ENCODE measurements at regions not wholly inside any gene's neighbourhood (a gene's known extent, or its start where the extent isn't known, plus 50 kb on each side); places are given as distances from the start of the nearest gene placed in this dataset.
A peak's percentile ranks its signal among the peaks of the same experiment; 100 is the strongest.

DNA sequence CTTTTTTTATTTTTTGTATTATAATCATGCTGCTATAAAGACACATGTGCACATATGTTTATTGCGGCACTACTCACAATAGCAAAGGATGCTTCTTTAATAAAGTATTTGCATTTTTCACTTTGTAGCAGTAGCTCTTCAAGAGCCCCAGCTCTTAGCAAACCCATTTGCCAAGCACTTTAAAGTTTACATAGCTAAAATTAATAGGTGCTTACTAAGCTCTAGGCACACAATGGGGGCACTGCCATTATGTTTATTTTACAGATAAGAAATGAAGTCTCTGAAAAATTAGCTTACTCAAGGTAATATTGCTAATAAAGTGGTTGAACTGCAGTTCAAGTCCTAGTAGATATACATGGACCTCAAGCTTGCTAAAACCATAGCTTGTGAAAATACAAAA, 230.3 kb upstream of the ARHGAP24 start:
- ChIA-PET CTCF (no interaction called here), POLR2A (ENCODE audit: unreplicated experiment) (no interaction called here)
- H3K4me3 ChIP-seq (ENCODE audit: low read length) = no peak overlapping the region
- H3K9ac ChIP-seq (ENCODE audit: low read length) = no peak overlapping the region
- intact Hi-C loops (cut with micrococcal nuclease) = loop anchor here (10.0 kb wide), 1 partner anchor 100 kb away; no protein-coding TSS in a partner anchor
- no peak overlapping the region for H3K4me2 ChIP-seq (ENCODE audit: low read length)
- H3K4me1 ChIP-seq (ENCODE audit: insufficient read depth, low read length) = no peaks in the 10 kb centered on the region
- H4K20me1 ChIP-seq (ENCODE audit: low read length) = no peaks in the 10 kb centered on the region
- H3K9me3 ChIP-seq (ENCODE audit: low read length) = no peaks in the 10 kb centered on the region
- H3K27me3 ChIP-seq (ENCODE audit: low read length) = no peaks in the 10 kb centered on the region
- H3F3A ChIP-seq (ENCODE audit: low read length, unreplicated experiment) = no peaks in the 10 kb centered on the region
- no peaks in the 10 kb centered on the region for H3K9me2 ChIP-seq (replicated peaks; ENCODE audit: low read length)
- TF ChIP-seq EZH2phosphoT487 (IDR thresholded peaks at IDR 0.05; ENCODE audit: borderline replicate concordance, low read length) (no peak), EZH2 (IDR thresholded peaks at IDR 0.05; ENCODE audit: low read length, unreplicated experiment) (no peak)
- TF ChIP-seq, protein P1, sequence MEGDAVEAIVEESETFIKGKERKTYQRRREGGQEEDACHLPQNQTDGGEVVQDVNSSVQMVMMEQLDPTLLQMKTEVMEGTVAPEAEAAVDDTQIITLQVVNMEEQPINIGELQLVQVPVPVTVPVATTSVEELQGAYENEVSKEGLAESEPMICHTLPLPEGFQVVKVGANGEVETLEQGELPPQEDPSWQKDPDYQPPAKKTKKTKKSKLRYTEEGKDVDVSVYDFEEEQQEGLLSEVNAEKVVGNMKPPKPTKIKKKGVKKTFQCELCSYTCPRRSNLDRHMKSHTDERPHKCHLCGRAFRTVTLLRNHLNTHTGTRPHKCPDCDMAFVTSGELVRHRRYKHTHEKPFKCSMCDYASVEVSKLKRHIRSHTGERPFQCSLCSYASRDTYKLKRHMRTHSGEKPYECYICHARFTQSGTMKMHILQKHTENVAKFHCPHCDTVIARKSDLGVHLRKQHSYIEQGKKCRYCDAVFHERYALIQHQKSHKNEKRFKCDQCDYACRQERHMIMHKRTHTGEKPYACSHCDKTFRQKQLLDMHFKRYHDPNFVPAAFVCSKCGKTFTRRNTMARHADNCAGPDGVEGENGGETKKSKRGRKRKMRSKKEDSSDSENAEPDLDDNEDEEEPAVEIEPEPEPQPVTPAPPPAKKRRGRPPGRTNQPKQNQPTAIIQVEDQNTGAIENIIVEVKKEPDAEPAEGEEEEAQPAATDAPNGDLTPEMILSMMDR (conservative IDR thresholded peaks at IDR 0.05; ENCODE audit: low read depth, low read length) = no peak
- BruUV-seq (replicated peaks) = no TSS peak
- no peaks in the 10 kb centered on the region for H3K79me2 ChIP-seq (ENCODE audit: low read length)
- DNase-seq (peak; percentile 9), ATAC-seq (peak; percentile 59)
- H3K27ac ChIP-seq (ENCODE audit: low read length) = no peak overlapping the region
- H2AFZ ChIP-seq (ENCODE audit: low read length) = no peak overlapping the region
- no peaks in the 10 kb centered on the region for H3K36me3 ChIP-seq (ENCODE audit: low read depth, low read length)

DNA sequence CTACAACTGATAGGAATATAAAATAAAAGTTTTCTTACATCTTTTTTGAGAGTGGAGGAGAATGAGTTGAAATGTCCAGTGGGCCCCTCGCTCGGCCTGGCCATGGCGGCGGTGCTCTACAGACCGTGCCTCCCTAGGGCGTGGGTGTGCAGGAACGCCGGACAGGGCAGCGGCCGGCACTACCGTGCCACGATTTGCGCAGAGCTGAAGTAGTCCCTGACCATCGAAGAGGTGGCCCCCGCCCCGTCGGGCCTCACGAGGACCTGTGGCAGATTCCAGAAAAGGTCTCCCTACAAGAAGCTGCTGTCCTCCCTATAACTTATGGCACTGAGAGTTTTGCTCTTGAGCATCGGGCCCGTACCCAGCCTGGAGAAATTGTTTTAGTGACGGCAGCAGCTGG, 228.9 kb upstream of the ARHGAP24 start:
- no peaks in the 10 kb centered on the region for H3K79me2 ChIP-seq (ENCODE audit: low read length)
- H3K4me1 ChIP-seq (ENCODE audit: insufficient read depth, low read length) = no peaks in the 10 kb centered on the region

DNA sequence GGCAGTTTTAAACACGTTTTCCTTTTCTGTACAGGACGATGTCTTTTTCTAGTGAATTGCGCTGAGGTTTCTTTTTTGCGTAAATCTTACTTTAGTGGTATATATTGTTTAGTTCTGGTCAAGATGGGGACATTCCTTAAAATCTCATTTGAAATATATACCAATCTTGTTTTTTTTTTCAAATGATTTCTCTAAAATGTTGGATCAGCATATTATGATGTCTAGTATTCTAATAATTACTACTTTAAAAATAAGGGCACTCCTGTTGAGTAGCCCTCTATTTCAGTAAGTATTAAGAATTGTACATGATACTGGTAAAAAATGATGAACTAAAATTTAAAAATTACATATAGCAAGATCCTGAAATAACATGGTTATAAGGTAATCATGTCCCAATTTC, 224.1 kb upstream of the ARHGAP24 start:
- Histone ChIP-seq H3K36me3 (ENCODE audit: low read depth, low read length) (no peaks in the 10 kb centered on the region), H3K4me1 (ENCODE audit: insufficient read depth, low read length) (no peaks in the 10 kb centered on the region), H3K9me2 (replicated peaks; ENCODE audit: low read length) (no peaks in the 10 kb centered on the region), H3K4me2 (ENCODE audit: low read length) (no peak overlapping the region), H3F3A (ENCODE audit: low read length, unreplicated experiment) (no peaks in the 10 kb centered on the region), H3K9me3 (ENCODE audit: low read length) (no peaks in the 10 kb centered on the region), H3K27me3 (ENCODE audit: low read length) (no peaks in the 10 kb centered on the region), H3K27ac (ENCODE audit: low read length) (no peak overlapping the region), H2AFZ (ENCODE audit: low read length) (no peak overlapping the region), H3K79me2 (ENCODE audit: low read length) (no peaks in the 10 kb centered on the region), H3K4me3 (ENCODE audit: low read length) (no peak overlapping the region), H4K20me1 (ENCODE audit: low read length) (no peaks in the 10 kb centered on the region), H3K9ac (ENCODE audit: low read length) (no peak overlapping the region)
- CTCF ChIA-PET = no interaction called here
- intact Hi-C loops (cut with micrococcal nuclease) = no loop called here
- BruUV-seq (replicated peaks) = no TSS peak
- no peak for TF ChIP-seq EZH2phosphoT487 (IDR thresholded peaks at IDR 0.05; ENCODE audit: borderline replicate concordance, low read length)
- TF ChIP-seq, protein P1 (conservative IDR thresholded peaks at IDR 0.05; ENCODE audit: low read depth, low read length) = no peak
- no peak for TF ChIP-seq EZH2 (IDR thresholded peaks at IDR 0.05; ENCODE audit: low read length, unreplicated experiment)
- ATAC-seq (no peak), DNase-seq (no peak)
- POLR2A ChIA-PET (ENCODE audit: unreplicated experiment) = no interaction called here

More for the DNA sequence above, 228.9 kb upstream of the ARHGAP24 start:
- H3K27ac ChIP-seq (ENCODE audit: low read length) = no peak overlapping the region
- H2AFZ ChIP-seq (ENCODE audit: low read length) = no peak overlapping the region
- no TSS peak for BruUV-seq (replicated peaks)
- no peaks in the 10 kb centered on the region for H3K36me3 ChIP-seq (ENCODE audit: low read depth, low read length)
- H3K9me2 ChIP-seq (replicated peaks; ENCODE audit: low read length) = no peaks in the 10 kb centered on the region
- ATAC-seq (no peak), DNase-seq (no peak)
- TF ChIP-seq, protein P1 (conservative IDR thresholded peaks at IDR 0.05; ENCODE audit: low read depth, low read length) = no peak
- TF ChIP-seq EZH2 (IDR thresholded peaks at IDR 0.05; ENCODE audit: low read length, unreplicated experiment) (no peak), EZH2phosphoT487 (IDR thresholded peaks at IDR 0.05; ENCODE audit: borderline replicate concordance, low read length) (no peak)
- no peaks in the 10 kb centered on the region for H4K20me1 ChIP-seq (ENCODE audit: low read length)
- H3K9me3 ChIP-seq (ENCODE audit: low read length) = no peaks in the 10 kb centered on the region
- intact Hi-C loops (cut with micrococcal nuclease) = loop anchor here (10.0 kb wide), 1 partner anchor 101 kb away; no protein-coding TSS in a partner anchor
- H3K27me3 ChIP-seq (ENCODE audit: low read length) = no peaks in the 10 kb centered on the region
- no peaks in the 10 kb centered on the region for H3F3A ChIP-seq (ENCODE audit: low read length, unreplicated experiment)
- H3K4me3 ChIP-seq (ENCODE audit: low read length) = no peak overlapping the region
- POLR2A ChIA-PET (ENCODE audit: unreplicated experiment) = no interaction called here
- CTCF ChIA-PET = no interaction called here
- H3K9ac ChIP-seq (ENCODE audit: low read length) = no peak overlapping the region
- H3K4me2 ChIP-seq (ENCODE audit: low read length) = no peak overlapping the region
